ENCODE measurements at regions not wholly inside any gene's neighbourhood (a gene's known extent, or its start where the extent isn't known, plus 50 kb on each side); places are given as distances from the start of the nearest gene placed in this dataset.

DNA sequence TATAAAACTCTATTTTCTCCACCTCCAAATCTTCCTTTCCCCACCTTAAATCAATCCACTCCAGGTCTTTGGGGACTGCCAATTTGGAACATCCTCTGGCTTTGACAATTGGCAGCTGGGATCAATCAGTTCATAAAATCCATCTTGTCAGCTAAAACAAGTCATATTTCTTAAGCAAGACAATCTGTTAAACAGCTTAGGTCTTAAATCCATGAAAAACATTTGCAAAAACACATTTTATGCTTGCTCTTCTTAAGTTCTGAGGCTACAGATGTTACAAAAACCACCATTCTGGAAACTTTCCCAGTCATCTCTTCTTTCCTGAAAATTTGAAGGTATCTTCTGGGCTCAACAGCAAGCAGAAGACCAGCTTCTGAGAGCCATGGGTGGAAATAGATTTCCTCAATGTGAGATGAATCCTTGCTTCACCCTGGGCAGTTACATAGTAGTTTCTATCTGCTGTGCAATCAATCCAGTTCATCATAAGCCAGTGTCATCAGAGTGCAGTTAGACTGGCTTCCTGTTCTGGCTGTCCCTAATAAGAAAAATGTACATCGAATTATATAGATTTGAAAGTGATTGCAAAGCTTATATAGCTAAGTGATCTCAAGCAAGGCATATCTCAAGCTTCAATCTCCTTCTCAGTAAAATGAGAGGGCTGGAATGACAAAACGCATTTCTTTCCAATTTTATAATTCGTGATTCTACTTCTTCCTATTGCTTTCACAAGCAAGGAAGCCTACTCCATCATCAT is 402.7 kb upstream of the INTU start:
- H3K36me3 Mint-ChIP-seq (ENCODE audit: low read depth), result no peaks in the 10 kb centered on the region
- no peaks in the 10 kb centered on the region for H3K9me3 Mint-ChIP-seq
- TF ChIP-seq CTCF (IDR thresholded peaks at IDR 0.05), result no peak
- no peak for ATAC-seq
- CTCF ChIA-PET, result no interaction called here
- H3K27me3 Mint-ChIP-seq, result no peaks in the 10 kb centered on the region
- DNase-seq, result no peak
- H3K4me3 Mint-ChIP-seq, result no peak overlapping the region
- no peaks in the 10 kb centered on the region for H3K4me1 Mint-ChIP-seq (ENCODE audit: low read depth)
- intact Hi-C loops (cut with micrococcal nuclease), result no loop called here
- POLR2A ChIA-PET, result no interaction called here
- no peak overlapping the region for H3K27ac Mint-ChIP-seq

- intact Hi-C loops (cut with micrococcal nuclease), result no loop called here
- no peak for TF ChIP-seq CTCF (IDR thresholded peaks at IDR 0.05)
- ATAC-seq (no peak), DNase-seq (no peak)
- H3K9me3 Mint-ChIP-seq, result peaks cover 2% of the 10 kb centered on the region
- POLR2A ChIA-PET, result no interaction called here
- no peaks in the 10 kb centered on the region for H3K27me3 Mint-ChIP-seq
- H3K4me1 Mint-ChIP-seq (ENCODE audit: low read depth), result no peaks in the 10 kb centered on the region
- H3K36me3 Mint-ChIP-seq (ENCODE audit: low read depth), result no peaks in the 10 kb centered on the region
- no peak overlapping the region for H3K4me3 Mint-ChIP-seq
- H3K27ac Mint-ChIP-seq, result no peak overlapping the region
- CTCF ChIA-PET, result no interaction called here
Measured at GRCh38 chr4:127236889-127237288, 395.9 kb upstream of the INTU start.

DNA sequence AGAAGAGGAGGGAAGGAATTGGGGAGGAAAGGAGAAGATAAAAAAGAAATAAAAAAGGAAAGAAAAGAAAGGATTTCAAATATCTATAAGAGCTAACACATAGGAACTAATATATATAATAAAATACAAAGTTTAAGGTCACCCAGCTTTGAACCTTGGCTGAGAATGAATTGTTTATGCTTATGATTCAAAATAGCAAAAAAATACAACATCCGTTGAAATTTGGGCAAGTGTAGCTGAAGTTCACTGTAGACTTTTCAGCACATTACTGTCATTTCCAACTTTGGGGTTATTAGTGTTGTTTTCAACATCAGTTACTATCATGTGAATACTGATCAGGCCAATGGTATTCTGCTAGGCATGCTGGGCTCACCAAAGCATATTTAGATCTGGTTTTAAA is 395.2 kb upstream of the INTU start:
- CTCF ChIA-PET, result no interaction called here
- intact Hi-C loops (cut with micrococcal nuclease), result no loop called here
- H3K27me3 Mint-ChIP-seq, result no peaks in the 10 kb centered on the region
- DNase-seq (no peak), ATAC-seq (no peak)
- TF ChIP-seq CTCF (IDR thresholded peaks at IDR 0.05), result no peak
- POLR2A ChIA-PET, result no interaction called here
- H3K9me3 Mint-ChIP-seq, result peaks cover 2% of the 10 kb centered on the region
- H3K4me1 Mint-ChIP-seq (ENCODE audit: low read depth), result no peaks in the 10 kb centered on the region
- H3K4me3 Mint-ChIP-seq, result no peak overlapping the region
- no peak overlapping the region for H3K27ac Mint-ChIP-seq
- no peaks in the 10 kb centered on the region for H3K36me3 Mint-ChIP-seq (ENCODE audit: low read depth)

DNA sequence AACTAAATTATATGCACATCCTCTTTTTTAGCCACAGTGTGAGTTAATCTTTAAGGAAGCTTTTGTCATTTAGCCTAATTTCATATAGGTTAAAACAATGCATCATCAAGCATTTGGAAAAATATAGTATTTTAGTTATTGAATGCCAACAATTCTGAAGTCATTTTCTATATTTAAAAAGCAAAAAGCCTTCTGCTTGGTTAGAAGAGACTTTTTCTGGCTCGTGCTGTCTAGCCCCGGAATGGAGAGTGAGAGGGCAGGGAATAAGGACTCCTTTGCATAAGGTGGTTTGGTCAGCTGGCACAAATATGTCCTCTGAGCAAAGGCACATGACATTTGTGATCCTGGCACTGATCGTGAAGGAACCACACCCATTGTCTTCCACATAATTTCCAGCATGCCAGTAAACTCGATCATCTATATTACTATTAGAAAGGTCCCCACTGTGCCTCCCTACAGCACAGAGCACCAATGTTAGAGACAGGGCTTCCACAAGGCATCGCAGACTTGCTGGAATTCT is 393.7 kb upstream of the INTU start:
- intact Hi-C loops (cut with micrococcal nuclease), result no loop called here
- H3K27me3 Mint-ChIP-seq, result no peaks in the 10 kb centered on the region
- CTCF ChIA-PET, result no interaction called here
- peaks cover 2% of the 10 kb centered on the region for H3K9me3 Mint-ChIP-seq
- DNase-seq (no peak), ATAC-seq (no peak)
- no peak overlapping the region for H3K27ac Mint-ChIP-seq
- TF ChIP-seq CTCF (IDR thresholded peaks at IDR 0.05), result no peak
- no peak overlapping the region for H3K4me3 Mint-ChIP-seq
- POLR2A ChIA-PET, result no interaction called here
- no peaks in the 10 kb centered on the region for H3K36me3 Mint-ChIP-seq (ENCODE audit: low read depth)
- no peaks in the 10 kb centered on the region for H3K4me1 Mint-ChIP-seq (ENCODE audit: low read depth)

GRCh38 chr4:127239902-127240763 is 392.6 kb upstream of the INTU start:
- Mint-ChIP-seq H3K4me1 (ENCODE audit: low read depth) (no peaks in the 10 kb centered on the region), H3K36me3 (ENCODE audit: low read depth) (no peaks in the 10 kb centered on the region), H3K27me3 (no peaks in the 10 kb centered on the region), H3K4me3 (no peak overlapping the region), H3K9me3 (peaks cover 4% of the 10 kb centered on the region), H3K27ac (no peak overlapping the region)
- no peak for TF ChIP-seq CTCF (IDR thresholded peaks at IDR 0.05)
- ChIA-PET POLR2A (no interaction called here), CTCF (no interaction called here)
- DNase-seq, result no peak
- no peak for ATAC-seq
- intact Hi-C loops (cut with micrococcal nuclease), result no loop called here
